ENCODE measurements at regions not wholly inside any gene's neighbourhood (a gene's known extent, or its start where the extent isn't known, plus 50 kb on each side); places are given as distances from the start of the nearest gene placed in this dataset.

DNA sequence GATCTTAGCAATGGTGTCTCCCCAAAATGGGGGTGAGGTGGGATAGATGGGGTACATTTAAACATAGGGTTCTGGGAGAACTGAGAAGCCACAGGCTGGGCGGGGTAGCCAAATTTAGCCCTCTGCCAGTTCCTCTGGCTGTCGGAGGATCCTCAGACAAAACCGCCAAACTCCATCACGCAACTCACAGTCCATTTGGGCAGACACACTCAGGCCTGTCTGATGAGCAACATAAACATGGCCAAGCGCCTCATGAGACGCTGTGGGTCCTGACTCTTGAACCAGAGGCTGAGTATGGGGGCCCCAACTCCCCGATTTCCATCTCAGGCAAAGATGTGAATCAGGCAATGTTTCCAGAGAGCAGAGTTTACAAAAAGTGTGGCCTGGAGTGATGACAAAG lies 162.3 kb downstream of the FGF18 start:
- ChIA-PET POLR2A (ENCODE audit: low non-redundant PET) (no interaction called here), CTCF (no interaction called here)
- H3K27ac ChIP-seq = no peak overlapping the region
- TF ChIP-seq, protein P1, sequence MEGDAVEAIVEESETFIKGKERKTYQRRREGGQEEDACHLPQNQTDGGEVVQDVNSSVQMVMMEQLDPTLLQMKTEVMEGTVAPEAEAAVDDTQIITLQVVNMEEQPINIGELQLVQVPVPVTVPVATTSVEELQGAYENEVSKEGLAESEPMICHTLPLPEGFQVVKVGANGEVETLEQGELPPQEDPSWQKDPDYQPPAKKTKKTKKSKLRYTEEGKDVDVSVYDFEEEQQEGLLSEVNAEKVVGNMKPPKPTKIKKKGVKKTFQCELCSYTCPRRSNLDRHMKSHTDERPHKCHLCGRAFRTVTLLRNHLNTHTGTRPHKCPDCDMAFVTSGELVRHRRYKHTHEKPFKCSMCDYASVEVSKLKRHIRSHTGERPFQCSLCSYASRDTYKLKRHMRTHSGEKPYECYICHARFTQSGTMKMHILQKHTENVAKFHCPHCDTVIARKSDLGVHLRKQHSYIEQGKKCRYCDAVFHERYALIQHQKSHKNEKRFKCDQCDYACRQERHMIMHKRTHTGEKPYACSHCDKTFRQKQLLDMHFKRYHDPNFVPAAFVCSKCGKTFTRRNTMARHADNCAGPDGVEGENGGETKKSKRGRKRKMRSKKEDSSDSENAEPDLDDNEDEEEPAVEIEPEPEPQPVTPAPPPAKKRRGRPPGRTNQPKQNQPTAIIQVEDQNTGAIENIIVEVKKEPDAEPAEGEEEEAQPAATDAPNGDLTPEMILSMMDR (conservative IDR thresholded peaks at IDR 0.05; ENCODE audit: low read depth) = no peak
- no peak for DNase-seq (ENCODE audit: low spot score)

DNA sequence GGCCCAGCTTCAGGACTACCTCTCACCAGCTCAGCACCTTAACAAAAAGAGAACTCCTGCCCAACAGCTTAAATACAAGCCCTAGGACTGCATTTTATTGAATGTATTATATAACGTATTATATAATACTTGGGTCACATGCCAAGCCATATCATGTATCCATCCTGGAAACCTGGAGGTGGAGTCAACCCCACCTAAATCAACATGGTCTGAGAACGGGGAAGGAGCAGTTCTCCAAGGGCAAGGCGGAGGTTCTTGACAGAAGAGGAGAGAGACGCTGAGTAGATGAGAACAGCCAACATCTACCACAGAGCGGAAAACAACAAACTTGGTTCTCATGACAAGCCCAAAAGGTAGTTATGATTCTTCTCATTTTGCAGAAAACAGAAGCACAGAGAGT lies 163.4 kb downstream of the FGF18 start:
- CTCF ChIA-PET = no interaction called here
- no peak overlapping the region for H3K27ac ChIP-seq
- TF ChIP-seq, protein P1 (conservative IDR thresholded peaks at IDR 0.05; ENCODE audit: low read depth) = no peak
- POLR2A ChIA-PET (ENCODE audit: low non-redundant PET) = no interaction called here
- no peak for DNase-seq (ENCODE audit: low spot score)

DNA sequence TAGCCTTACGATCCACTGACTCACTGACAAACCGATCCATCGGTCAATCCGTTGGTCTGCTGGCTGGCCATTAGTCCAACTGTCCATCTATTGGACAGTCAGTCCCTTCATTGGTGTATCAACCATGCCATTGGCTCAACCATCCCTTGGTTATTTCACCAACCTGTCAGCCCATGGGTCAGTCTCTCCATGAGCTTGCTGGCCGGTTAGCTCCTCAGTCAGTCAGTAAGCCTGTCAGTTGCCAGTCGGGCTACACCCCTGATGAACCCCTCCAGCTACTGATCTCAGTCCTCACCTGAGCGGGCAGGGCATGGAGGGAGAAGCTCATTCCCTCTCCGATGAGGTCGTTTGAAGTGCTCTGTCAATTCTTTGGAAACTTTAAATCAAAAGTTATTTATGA lies 166.5 kb downstream of the FGF18 start:
- ChIA-PET CTCF (interaction anchor here (0.5 to 0.6 kb wide), 2 partner anchors 9 to 225 kb away, joined by 3 to 7 read pairs; no protein-coding TSS in a partner anchor), POLR2A (ENCODE audit: low non-redundant PET) (no interaction called here)
- TF ChIP-seq, protein P1 (conservative IDR thresholded peaks at IDR 0.05; ENCODE audit: low read depth) = no peak
- DNase-seq (ENCODE audit: low spot score) = no peak
- no peak overlapping the region for H3K27ac ChIP-seq

DNA sequence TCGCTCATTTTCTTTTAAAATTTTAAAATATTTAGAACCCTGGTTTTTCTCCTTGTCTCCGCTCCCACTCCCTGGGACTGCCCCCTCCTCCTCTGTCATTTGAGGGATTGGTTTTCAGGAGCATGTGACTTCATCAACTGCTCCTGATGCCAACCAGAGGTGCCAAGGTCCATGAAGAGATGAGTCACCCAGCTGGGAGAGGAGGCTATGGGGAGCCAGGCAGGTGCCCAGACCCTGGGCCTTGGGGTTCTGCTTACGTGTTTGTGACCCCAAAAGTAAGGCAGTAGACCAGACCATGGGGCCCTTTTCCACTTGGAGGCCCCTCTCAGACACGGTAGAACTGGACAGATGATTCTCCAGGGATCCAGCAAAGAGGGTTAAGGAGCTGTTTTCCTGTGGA lies 167.0 kb downstream of the FGF18 start:
- CTCF ChIA-PET = interaction anchor here (0.5 kb wide), 1 partner anchor 9 kb away, joined by 3 read pairs; no protein-coding TSS in a partner anchor
- no peak for DNase-seq (ENCODE audit: low spot score)
- POLR2A ChIA-PET (ENCODE audit: low non-redundant PET) = no interaction called here

DNA sequence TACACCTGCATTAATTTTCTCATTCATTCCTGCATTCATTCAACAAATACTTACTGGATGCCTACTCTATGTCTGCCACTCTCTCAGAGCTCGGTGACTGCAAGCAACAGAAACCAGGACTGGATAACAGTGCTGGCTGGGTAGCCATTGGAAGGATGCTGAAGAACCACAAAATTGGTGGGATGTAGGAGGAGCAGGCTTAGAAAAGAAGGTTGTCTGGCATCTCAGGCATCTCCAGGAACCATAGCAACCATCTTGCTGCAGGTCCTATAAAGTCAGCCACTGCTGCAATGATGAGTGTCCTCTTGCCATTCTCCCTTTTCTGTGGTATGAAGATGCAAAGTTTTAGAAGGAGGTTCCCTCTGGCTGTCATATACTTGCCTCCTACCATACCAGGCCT lies 168.6 kb downstream of the FGF18 start:
- CTCF ChIA-PET = interaction anchor here (0.5 to 0.7 kb wide), 2 partner anchors 10 to 222 kb away, joined by 3 to 5 read pairs; no protein-coding TSS in a partner anchor
- H3K27ac ChIP-seq = no peak overlapping the region
- TF ChIP-seq, protein P1 (conservative IDR thresholded peaks at IDR 0.05; ENCODE audit: low read depth) = no peak
- POLR2A ChIA-PET (ENCODE audit: low non-redundant PET) = no interaction called here
- DNase-seq (ENCODE audit: low spot score) = no peak

More for the DNA sequence above, 167.0 kb downstream of the FGF18 start:
- H3K27ac ChIP-seq = no peak overlapping the region
- TF ChIP-seq, protein P1 (conservative IDR thresholded peaks at IDR 0.05; ENCODE audit: low read depth) = no peak

DNA sequence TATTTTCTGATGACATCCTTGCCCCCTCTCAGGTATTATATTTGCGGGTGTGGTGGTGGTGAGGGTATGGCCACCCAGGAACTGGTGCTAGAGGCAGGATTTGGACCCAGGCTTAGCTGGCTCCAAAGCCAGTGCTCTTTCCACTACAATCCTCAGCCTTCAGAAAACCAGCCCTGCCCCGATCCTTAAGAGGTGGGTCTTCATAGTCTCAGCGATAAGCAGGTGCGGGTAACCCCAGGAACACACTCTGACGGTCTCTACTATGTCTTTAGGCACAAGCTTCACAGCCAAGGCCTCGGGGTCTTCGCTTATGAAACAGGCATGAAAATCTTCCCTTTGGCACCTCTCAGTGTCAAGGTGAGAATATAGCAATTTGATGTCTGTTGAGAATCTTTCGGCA lies 169.3 kb downstream of the FGF18 start:
- POLR2A ChIA-PET (ENCODE audit: low non-redundant PET) = no interaction called here
- CTCF ChIA-PET = interaction anchor here (0.7 kb wide), 1 partner anchor 41 kb away, joined by 3 read pairs; no protein-coding TSS in a partner anchor
- H3K27ac ChIP-seq = no peak overlapping the region

More for the DNA sequence above, 169.3 kb downstream of the FGF18 start:
- DNase-seq (ENCODE audit: low spot score) = no peak
- TF ChIP-seq, protein P1 (conservative IDR thresholded peaks at IDR 0.05; ENCODE audit: low read depth) = no peak
